ENCODE measurements at regions not wholly inside any gene's neighbourhood (a gene's known extent, or its start where the extent isn't known, plus 50 kb on each side); places are given as distances from the start of the nearest gene placed in this dataset.

- peaks cover 27% of the 10 kb centered on the region for H3K27me3 ChIP-seq (ENCODE audit: insufficient read depth, low read length)
- POLR2A ChIA-PET, result no interaction called here
Observed at GRCh38 chr2:2720351-2720750, 389.3 kb upstream of the MYT1L start.

More at GRCh38 chr2:2720351-2720750, 389.3 kb upstream of the MYT1L start:
- Histone ChIP-seq H3K36me3 (ENCODE audit: control insufficient read depth in 1 of 2, insufficient read depth in 2 of 2, low read length in 2 of 2) (no peaks in the 10 kb centered on the region), H3K4me1 (ENCODE audit: control insufficient read depth in 1 of 2, insufficient read depth in 2 of 2, low read length in 2 of 2) (no peaks in the 10 kb centered on the region), H3K4me3 (replicated peaks in 1 of 2; ENCODE audit: low read depth in 1 of 2, low read length in 2 of 2) (no peak overlapping the region), H3K9me3 (ENCODE audit: control insufficient read depth in 1 of 2, insufficient read depth in 1 of 2, low read depth in 1 of 2, low read length in 2 of 2) (no peaks in the 10 kb centered on the region), H3K9me2 (ENCODE audit: insufficient read depth) (no peaks in the 10 kb centered on the region), H3K79me2 (ENCODE audit: insufficient read depth, low read length) (no peaks in the 10 kb centered on the region), H3K27ac (ENCODE audit: low read depth, low read length) (no peak overlapping the region), H3K9ac (ENCODE audit: low read length) (no peak overlapping the region), H2AFZ (ENCODE audit: low read depth, low read length, poor library complexity, severe bottlenecking) (no peak overlapping the region), H3K4me2 (ENCODE audit: low read length) (no peak overlapping the region), H4K20me1 (ENCODE audit: insufficient read depth) (no peaks in the 10 kb centered on the region)
- CTCF ChIA-PET, result no interaction called here
- intact Hi-C loops (cut with micrococcal nuclease), result no loop called here
- RAD21 ChIA-PET (ENCODE audit: low non-redundant PET in 1 of 2, low total read pairs in 2 of 2, uncharacterized antibody in 2 of 2, unreplicated experiment in 2 of 2), result no interaction called here
- no peak for DNase-seq (ENCODE audit: low read depth, low spot score)
- BruUV-seq (replicated peaks), result no TSS peak
- ATAC-seq, result no peak
- no peak for TF ChIP-seq REST (IDR thresholded peaks at IDR 0.05; ENCODE audit: low read depth)
- TF ChIP-seq YY1 (IDR thresholded peaks at IDR 0.05; ENCODE audit: extremely low read depth, insufficient replicate concordance, low read depth, low read length), result no peak
- TF ChIP-seq EGR1 (IDR thresholded peaks at IDR 0.05; ENCODE audit: low read depth), result no peak
- TF ChIP-seq MAX (IDR thresholded peaks at IDR 0.05), result no peak

Measured in HCT116 (cell line).